ENCODE measurements at regions not wholly inside any gene's neighbourhood (a gene's known extent, or its start where the extent isn't known, plus 50 kb on each side); places are given as distances from the start of the nearest gene placed in this dataset.

DNA sequence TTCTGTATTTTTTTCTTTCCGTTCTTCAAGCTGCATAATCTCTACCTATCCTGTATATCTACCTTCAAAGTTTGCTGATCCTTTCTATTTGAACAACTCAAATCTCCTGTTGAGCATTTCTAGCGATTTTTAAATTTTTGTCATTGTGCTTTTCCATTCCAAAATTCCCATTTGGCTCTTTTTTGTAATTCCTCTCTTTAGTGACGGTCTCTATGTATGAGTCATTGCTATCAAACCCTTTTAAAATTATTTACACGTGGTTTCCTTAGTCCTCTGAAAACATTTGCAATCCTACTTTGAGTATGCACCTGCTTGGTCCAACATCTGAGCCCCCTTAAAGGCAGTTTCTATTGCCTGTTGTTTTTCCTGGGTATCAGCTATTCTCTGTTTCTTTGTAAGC, 100.5 kb upstream of the FOXC1 start:
- TF ChIP-seq, protein P1, sequence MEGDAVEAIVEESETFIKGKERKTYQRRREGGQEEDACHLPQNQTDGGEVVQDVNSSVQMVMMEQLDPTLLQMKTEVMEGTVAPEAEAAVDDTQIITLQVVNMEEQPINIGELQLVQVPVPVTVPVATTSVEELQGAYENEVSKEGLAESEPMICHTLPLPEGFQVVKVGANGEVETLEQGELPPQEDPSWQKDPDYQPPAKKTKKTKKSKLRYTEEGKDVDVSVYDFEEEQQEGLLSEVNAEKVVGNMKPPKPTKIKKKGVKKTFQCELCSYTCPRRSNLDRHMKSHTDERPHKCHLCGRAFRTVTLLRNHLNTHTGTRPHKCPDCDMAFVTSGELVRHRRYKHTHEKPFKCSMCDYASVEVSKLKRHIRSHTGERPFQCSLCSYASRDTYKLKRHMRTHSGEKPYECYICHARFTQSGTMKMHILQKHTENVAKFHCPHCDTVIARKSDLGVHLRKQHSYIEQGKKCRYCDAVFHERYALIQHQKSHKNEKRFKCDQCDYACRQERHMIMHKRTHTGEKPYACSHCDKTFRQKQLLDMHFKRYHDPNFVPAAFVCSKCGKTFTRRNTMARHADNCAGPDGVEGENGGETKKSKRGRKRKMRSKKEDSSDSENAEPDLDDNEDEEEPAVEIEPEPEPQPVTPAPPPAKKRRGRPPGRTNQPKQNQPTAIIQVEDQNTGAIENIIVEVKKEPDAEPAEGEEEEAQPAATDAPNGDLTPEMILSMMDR (IDR thresholded peaks at IDR 0.05; ENCODE audit: poor library complexity) = no peak
- no peak for TF ChIP-seq EZH2phosphoT487 (IDR thresholded peaks at IDR 0.05; ENCODE audit: low read depth, severe bottlenecking, unreplicated experiment)
